ENCODE measurements at regions not wholly inside any gene's neighbourhood (a gene's known extent, or its start where the extent isn't known, plus 50 kb on each side); places are given as distances from the start of the nearest gene placed in this dataset.

DNA sequence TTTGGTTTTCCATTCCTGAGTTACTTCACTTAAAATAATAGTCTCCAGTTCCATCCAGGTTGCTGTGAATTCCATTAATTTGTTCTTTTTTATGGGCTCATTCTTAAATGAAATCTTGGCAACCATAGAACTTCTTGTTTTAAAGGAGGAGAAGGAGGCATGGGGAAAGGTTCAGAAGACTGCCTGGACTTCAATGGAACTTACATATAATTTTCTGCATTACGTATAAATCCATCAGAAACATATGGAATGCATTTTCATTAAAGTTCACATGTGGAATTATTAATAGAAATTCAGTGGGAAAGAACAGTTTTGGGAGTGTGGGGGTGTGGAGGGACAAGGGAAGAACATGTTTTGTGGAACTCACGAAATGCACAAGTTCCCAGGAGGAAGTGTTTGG is 176.6 kb upstream of the PRKCQ start:
- DNase-seq, result no peak

DNA sequence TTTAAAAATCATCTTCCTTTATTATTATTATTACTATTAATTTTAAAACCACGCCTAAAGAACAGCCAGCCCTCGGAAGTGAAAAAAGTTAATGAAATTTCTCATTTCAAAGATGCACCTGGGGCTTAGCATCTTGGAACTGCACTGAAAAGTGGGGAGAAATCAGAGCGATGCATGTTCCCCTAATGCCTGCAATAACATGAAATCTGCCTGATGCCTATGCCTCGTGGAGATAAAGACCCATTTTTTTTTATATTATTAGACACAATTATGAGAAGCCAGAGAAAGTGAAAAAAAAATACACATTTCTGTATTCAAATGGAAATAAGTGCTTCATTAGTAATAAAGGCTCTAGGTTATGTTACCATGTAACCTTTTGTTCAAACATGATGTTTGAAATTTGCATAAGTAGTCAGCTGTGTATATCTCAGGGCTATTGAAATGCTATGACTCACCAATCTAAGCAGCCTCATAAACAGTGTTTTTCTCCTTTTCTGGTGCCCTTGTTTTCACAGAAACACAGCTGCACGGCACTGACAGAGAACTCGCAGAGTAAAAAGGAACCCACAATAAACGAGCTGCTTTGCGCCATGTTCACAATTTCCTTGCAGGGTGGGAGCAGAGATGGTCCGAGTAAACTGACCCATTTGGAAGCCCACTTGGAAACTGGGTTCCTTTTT is 175.8 kb upstream of the PRKCQ start:
- no peak for DNase-seq

DNA sequence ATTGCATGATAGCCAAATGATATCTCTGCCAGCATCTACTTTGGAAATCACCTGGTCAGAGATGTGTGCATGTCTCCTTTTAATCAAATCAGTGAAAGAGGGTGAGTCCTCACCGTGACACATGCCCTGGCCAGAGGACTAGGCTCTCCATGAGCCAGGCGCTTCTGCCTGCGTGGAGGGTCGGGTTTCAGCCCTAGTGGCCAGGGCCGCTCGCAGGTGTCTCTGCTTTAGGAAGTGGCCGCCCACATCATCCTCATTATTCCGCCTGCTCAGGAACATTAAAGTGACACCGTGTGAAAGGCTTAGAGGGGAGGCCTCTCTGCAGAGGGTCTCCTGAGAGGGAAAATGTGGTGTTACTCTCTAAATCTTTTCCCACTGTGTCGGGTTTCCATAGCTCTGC is 173.6 kb upstream of the PRKCQ start:
- no peak for DNase-seq

DNA sequence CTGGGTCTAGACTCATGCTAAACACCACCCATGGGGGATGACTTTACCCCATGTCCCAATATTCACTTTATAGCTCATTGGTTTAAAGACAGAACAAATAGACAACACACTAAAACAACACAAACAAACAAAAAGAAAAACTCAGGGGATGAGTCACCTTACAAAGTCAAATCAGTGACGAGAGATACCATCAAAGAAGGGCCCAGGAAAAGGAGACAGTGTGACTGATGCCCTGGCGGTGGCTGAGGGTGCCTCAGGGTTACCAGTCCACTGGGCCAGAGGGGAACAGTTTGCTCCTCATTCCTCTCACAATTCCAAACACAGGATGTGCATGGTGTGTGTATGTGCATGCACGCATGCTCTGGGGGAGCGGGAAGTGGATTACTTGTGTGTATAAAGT is 171.3 kb upstream of the PRKCQ start:
- DNase-seq, result no peak

DNA sequence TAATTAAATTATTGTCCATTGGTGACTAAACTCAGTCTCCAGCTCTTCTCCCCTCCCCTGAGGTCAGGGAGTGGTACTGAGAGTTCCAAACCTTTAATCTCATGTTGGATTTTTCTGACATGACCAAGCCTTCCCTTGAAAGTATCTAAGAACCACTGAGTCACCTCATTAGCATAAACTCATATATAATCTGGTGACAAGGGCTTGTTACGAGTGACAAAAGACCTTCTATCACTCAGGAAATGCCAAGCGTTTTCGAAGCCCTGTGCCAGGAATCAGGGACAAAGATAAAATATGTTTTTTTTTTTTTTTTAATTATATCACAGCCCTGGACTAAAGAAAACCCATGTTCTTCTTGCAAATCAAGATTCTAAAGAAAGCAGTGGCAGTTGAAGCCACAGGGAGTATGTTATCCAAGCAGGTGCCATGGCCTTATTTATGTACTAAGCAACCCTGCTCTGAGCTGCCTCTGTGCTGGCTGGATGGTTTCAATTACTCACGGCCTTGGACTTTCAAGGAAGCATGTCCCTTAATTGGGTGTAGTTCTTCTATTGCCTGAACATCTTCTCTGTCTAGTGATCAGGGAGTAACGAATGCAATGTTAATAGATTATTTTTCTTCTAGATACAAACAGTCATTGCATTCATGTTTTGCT is 169.0 kb upstream of the PRKCQ start:
- no peak for DNase-seq

DNA sequence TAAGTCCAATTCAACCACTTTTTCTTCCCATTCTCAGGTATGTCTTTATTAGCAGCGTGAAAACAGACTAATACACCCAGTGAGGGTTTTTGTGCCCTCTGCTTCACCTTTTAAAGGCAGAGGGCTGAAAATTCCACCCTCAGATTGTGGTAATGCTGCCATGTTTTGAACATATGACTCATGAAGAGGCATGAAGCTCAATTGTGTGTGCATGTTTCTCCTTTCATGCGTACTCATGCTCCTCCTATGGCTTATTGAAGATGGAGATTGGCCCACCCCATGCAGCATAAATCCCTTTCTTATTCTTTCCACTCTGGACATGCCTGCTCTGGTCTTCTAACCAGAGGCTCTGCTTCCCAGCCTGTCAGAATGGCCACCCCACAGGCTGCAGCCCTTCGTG is 168.0 kb upstream of the PRKCQ start:
- no peak for DNase-seq

DNA sequence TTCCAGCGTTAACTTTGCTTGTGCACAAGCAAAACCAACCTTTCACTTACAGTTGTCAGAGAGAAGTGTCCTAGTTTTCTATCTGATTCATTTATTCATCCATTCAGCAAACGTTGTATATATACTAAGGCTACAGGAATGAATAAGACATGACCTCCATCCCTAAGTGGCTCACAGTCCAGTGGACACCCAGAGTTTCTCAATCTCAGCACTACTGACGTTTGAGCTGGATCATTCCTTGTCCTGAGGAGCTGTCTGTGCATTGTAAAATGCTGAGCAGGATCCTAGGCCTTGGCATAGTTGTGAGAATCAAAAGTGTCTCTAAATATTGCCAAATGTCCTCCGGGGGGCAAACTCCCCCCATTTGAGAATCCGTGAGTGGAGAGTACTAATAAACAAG is 166.7 kb upstream of the PRKCQ start:
- no peak for DNase-seq

DNA sequence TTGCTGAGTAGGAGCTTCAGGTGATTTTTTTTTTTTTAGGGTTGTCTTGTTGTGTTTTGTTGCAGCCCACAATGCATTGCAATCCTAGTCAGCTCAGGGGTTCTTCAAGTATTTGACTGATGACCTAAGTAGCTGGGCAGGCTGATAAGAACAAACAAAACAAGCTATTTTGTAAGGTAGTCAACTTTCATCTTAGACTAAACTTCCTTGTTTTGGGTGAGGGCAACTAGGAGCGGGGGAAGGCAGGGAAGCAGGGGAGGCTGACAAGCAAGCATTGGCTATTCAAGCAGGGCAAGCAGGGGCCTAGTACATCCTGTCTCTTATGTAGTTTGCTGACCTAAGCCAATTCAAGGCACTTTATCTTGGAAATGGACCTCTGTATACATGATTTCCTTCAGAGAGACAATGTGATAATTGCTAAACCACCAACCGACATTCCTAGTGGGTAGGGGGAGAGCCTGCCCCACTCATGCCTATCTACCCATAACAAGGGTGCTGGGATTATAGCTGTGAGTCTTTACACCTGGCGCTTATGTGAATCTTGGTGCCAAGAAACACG is 163.3 kb upstream of the PRKCQ start:
- no peak for DNase-seq

DNA sequence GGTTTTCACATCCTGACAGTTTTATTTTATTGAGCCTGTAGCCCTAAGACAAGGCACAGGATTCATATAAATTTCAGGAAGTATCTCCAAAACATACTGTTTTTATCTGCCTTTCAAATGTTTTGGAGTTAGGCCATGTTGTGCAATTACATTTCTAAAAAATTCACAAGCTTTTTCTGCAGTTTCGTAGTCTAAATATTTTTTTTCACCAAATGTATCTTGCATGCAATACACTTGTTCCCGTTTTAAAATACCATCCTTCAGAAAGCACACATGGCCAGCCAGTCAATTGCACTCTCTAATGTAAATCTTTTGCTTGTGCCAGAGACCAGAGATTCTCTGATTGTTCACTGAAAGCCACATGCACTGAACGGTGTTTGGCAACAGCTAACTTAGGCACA is 161.5 kb upstream of the PRKCQ start:
- DNase-seq, result no peak

DNA sequence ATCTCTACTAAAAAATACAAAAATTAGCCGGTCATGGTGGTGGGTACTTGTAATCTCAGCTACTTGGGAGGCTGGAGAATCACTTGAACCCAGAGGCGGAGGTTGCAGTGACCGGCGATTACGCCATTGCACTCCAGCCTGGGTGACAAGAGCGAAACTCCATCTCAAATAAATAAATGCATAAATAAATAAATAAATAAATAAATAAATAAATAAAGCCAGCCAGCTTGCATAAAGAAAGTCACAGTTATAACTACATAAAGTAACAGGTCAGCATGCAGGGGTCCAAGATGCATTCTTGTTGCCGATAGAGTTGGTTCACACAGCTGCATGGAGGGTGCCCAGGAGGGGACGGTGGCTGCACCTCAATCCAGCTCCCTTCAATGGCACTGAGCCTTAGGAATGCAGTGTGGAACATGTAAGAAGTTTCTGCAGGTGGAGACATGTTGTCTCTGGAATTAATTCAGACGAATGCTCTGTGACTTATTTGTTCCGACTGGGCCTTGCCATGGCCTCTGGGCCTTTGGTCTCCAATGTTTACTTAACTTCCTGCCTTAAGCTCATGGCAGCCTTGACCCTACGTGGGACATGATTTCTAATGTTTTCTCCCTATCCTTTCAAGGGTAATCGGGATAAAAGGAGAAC is 159.6 kb upstream of the PRKCQ start:
- no peak for DNase-seq

DNA sequence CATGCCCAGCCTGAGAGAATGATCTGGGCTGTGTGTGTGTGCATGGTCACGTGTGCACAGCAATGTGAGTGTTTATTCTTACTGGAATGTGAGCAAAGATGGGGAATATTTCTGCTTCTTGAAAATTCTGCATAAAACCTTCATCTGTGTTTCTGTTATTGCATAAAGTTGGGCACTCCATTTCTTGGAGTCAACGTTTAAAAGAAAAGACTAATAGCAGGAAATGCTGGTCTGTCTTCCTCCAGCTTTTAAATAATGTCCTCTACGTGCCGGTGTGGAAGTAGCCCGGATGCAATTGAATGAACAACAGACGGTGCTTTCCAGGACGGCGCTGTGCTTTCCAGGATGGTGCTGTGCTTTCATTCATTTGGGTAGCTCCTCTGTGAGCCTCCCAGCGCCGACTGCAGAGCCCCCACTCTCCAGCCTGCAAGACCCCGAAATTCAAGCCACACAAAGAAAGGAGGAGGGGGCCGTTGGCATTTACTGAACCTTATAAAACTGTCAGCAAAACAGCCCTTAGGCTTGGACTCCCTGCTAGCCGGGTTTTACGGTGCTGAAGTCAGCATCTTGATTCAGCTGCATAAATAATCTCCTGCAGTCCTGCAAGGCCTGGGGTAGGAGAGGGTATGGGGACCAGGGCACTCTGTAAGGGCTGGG is 158.2 kb upstream of the PRKCQ start:
- DNase-seq, result no peak

DNA sequence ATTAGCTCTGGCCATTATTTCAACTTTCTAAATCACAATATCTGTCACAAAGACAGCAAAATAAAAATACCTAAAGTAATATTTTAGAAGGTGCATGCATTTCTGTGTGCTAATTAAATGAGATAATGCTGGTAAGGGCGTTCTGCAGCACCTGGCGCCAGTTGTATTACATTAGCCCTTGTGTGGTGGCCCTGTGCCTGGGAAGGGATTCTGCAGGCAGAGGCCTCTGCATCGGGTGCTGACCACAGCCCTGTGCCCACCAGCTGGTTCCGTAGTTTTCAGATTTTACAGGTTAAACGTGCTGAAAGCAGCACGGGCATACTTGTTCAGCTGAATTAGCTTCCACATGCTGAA is 157.7 kb upstream of the PRKCQ start:
- no peak for DNase-seq

DNA sequence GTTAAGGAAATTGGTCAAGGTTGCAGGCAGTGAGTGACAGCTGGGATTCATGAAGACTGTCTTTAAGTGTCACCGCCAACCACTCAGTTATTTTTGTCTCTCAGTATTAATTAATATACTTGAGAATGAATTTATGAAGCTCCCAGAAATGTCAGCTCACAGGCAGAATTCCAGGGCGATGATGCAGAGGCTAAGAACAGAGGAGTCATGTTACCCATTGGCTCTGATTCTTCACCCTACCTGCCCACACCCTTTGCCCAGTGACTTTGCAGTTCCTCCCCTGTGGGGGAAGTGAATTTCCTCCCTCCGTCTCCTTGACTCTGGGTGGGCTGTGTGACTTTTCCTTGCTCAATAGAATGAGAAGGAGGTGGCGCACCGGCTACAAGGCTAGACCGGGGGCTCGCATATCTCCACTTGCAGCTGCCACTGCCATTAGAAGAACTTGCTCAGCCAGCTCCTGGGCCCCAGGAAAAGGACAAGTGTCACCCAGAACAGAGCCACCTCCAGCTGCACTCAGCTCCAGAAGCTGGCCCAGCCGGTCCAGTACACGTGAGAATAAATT is 157.1 kb upstream of the PRKCQ start:
- no peak for DNase-seq

DNA sequence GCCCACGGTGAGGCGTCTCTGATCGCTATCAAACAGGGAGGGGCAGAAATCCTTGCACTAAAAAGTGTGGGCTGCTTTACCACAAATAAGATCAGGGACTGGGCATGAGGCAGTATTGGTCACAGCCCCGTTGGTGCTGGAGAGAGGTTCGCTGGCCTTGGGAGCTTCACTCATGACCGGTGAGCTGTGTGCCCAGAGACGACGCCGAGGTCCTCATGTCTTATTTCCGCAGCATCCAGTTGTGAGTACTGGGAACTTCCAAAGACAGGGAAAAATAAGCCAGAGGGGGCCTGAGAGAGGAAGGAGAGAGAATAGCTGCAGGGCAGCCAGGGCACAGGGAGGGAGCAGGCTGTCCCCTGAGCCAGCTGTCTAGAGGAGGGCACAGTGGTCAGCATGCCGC is 154.2 kb upstream of the PRKCQ start:
- no peak for DNase-seq

DNA sequence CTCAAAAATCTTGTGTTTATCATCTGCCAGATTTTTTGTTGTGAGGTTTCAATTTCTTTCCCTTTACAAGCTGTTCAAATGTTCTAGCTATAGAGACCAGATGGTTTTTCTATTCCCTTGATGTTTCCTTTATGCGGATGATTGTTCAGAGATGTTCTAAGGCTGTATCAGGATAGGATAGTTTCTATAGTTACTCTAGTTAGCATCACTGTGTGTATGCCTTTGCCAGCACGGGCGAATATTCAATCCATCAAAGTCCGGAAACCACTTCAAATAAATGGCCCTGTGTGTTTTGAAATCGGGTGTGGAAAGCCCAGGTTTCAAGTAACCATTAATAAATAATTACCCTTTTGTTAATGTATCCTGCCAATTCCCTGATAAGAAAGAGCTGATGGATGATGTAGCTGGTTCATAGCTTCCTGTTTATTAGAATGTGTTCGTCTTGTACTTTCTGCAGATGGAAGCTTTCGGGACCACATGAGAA is 149.8 kb upstream of the PRKCQ start:
- DNase-seq, result no peak

DNA sequence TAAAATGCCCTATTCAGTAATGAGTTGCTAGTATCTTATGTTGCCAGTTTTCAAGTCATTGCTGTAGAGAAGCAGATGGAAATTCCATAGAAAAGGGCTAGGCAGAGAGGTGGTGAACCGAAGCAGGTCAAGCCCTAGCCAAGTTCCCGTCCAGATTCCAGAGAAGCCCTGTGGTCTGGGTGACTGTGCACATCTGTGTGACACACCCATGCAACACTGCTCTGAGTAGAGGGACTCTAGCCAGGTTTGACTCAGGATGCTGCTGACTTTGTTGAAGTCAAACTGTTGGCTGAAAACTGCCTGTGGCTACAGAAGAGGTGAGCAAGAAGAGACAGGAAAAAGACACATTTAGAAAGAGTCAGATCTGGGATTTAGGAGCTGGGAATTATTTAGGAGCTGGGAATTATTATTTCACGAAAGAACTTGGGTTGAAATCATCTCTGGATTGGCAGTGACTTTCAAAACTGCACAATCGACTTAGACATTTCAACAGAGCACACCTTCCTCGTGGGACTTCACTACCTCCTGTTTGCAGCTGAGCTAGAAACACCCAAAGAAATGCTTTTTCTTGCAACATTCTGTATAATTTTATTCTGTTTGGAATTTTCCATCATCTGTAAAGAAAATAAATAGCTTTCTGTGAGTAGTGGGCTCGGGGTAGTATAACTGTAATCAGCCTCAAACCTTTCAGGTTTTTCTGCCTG is 149.1 kb upstream of the PRKCQ start:
- DNase-seq, result no peak

DNA sequence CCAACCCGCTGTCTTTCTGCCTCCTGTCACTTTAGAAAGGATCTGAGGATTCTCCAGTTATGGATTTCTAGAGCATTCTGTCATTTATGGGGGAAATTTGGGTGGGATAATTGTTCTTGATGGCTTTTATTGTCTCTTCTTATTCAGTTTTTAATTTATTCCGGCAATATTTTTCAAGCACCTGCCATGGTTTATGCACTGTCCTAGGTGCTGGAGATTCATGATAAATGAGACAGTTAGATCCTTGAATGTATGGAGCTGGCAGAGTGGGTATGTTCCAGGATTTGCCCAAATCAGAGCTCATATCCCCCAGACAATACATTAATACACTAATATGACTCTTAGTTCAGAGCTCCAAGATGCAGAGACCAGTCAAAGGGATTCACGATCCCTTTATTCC is 146.8 kb upstream of the PRKCQ start:
- no peak for DNase-seq

DNA sequence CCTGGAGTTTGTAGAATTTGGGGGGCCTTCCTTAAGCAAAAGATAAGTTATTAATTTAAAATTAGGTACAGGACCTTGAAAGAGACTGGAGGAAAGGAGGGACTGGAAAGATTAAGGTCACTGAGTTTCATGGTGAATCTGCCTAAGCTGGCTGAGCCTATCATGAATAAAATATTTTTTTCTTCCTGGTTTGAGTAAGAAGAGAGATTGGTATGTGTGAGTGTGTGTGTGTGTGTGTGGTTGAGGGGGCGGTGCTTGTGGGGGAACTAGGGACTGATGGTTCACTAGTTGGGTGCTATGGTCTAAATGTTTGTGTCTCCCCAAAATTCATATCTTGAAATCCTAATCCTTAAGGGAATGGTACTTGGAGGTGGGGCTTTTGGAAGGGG is 142.5 kb upstream of the PRKCQ start:
- no peak for DNase-seq

DNA sequence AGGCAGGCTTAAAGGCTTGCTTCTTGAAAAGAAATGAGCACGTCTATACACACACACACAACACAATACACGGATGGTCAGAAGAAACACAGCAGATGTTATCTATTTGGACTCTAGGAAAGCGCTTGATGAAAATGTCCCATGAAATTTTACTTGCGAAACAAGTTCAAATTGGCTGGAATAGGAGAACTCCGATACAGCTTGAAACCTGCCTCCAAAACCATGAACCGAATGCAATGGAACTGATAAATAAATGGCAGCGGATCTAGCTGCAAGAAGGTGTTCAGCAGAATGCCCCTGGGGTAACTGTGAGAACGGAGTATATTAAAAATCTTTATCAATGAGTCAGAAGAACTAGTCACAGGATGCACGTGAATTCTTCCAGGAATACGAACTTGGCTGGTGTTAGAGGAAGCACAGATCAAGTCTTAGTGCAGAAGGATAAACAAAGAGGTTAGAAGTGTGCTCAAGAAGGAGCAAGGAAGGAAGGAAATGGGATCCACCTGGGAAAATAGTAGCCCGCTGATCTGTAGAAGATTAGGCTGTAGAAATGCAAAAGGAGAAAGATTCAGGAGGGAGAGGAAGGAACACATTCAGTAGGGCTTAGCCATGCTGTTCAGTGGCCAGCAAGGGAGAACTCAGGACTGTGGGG is 142.0 kb upstream of the PRKCQ start:
- no peak for DNase-seq

DNA sequence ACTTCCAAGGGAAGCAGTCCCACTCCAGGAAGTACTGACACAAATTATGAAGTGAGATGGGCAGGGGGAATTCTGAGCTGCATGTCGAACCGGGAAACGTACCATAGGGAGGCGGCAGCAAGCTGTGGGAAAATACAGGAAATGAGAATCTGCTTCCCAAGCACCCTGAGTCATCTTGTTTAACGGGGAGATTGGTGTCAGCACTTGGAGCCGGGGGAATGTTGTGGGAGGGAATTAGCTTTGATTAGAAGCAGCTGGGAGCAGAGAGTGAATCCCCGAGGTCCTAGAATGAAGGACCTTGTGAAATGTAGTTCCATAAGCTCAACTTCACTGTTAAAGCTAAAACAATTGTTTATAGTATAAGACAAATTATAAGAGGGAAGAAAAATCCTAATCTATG is 141.4 kb upstream of the PRKCQ start:
- DNase-seq, result no peak

DNA sequence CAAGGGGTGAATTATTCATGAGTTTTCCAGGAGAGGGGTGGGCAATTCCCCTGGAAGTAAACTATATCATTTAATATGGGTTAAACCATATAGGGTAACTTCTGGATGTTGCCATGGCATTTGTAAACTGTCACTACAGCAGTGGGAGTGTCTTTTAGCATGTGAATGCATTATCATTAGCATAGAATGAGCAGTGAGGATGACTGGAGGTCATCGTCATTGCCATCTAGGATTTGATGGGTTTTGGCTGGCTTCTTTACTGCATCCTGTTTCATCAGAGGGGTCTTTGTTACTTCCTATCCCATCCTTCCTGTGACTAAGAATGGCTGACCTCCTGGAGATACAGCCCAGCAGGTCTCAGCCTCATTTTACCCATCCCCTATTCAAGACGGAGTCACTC is 139.5 kb upstream of the PRKCQ start:
- no peak for DNase-seq

DNA sequence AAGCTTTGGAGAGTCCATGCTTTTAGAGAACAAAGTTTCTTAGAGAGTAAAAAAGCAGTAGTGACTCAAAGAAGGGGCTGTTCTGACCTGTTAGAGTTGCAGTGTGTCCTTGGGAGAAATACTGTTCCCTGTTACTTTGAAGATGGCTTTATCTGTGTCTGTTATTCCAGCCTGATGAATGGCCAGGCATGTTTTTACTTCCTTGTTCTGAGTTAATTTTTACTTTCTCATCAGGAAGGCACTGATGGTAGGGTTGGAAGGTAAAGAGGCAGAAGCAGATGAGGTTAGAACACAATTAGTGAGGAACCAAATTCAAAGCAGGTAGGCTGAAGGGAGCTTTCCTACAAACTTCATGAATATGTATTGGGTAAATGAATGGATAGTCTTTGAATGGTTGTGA is 138.5 kb upstream of the PRKCQ start:
- DNase-seq, result no peak
